OCI-LY3 (cell line): ENCODE measurements at regions not wholly inside any gene's neighbourhood (a gene's known extent, or its start where the extent isn't known, plus 50 kb on each side); places are given as distances from the start of the nearest gene placed in this dataset.

Experiments used
- H2AFZ ChIP-seq: fragments of 200-600, 300-600 bp; shearing (Covaris generic); 2 replicates; pipeline ENCODE4 v1.6.0; 2014; ENCODE audit warnings: antibody characterized with exemption, low read depth, low read length
- H3K27ac ChIP-seq: fragments of 200-600, 300-600 bp; sonication (generic); 2 replicates; pipeline ENCODE4 v1.5.1; 2014; ENCODE audit warnings: mild to moderate bottlenecking, low read length, moderate library complexity, mixed read lengths
- H3K27me3 ChIP-seq: fragments of 200-600, 300-600 bp; sonication (generic); 2 replicates; pipeline ENCODE4 v1.6.1; 2014; ENCODE audit warnings: low read depth, low read length, mixed read lengths
- H3K36me3 ChIP-seq: fragments of 200-600, 300-600 bp; sonication (generic); replicated peaks from 2 replicates; pipeline ENCODE3; 2014; ENCODE audit warnings: low read depth, low read length, mixed read lengths
- H3K4me1 ChIP-seq: fragments of 300-600, 200-600 bp; sonication (generic); 2 replicates; pipeline ENCODE4 v1.6.1; 2014; ENCODE audit warnings: low read length, mixed read lengths
- H3K4me2 ChIP-seq: fragments of 200-600, 300-600 bp; sonication (generic); 2 replicates; pipeline ENCODE4 v1.6.1; 2014; ENCODE audit warnings: low read length, mixed read lengths
- H3K4me3 ChIP-seq: fragments of 300-600, 200-600 bp; sonication (generic); 2 replicates; pipeline ENCODE4 v1.5.1; 2014; ENCODE audit warnings: antibody characterized with exemption, mild to moderate bottlenecking, low read length, moderate library complexity
- H3K79me2 ChIP-seq: fragments of 300-600, 200-600 bp; shearing (Covaris generic); 2 replicates; pipeline ENCODE4 v1.6.1; 2014; ENCODE audit warnings: mild to moderate bottlenecking, low read length, mixed read lengths
- H3K9ac ChIP-seq: fragments of 300-600, 200-600 bp; shearing (Covaris generic); 2 replicates; pipeline ENCODE4 v1.6.0; 2014; ENCODE audit warnings: mild to moderate bottlenecking, low read length, moderate library complexity
- H3K9me3 ChIP-seq: fragments of 200-600, 300-600 bp; shearing (Covaris generic); 2 replicates; pipeline ENCODE4 v1.6.1; 2014; ENCODE audit warnings: low read length, mixed read lengths; ENCODE audit not compliant: insufficient read depth
- H4K20me1 ChIP-seq: fragments of 200-600, 300-600 bp; sonication (generic); 2 replicates; pipeline ENCODE4 v1.6.1; 2016; ENCODE audit warnings: low read length, mixed read lengths; ENCODE audit not compliant: insufficient read depth
- CTCF ChIP-seq: fragments of 200-600, 300-600 bp; sonication (generic); IDR thresholded peaks from 2 replicates; pipeline ENCODE4 v1.5.1; 2014; ENCODE audit warnings: antibody characterized with exemption, low read length, low read depth
- EZH2phosphoT487 ChIP-seq: fragments of 200-600 bp; shearing (Covaris generic); IDR thresholded peaks from 2 replicates; pipeline ENCODE4 v1.6.1; 2018; ENCODE audit warnings: antibody characterized with exemption, mixed run types, low read depth

GRCh38 chr1:239262538-239262937 is 123.8 kb upstream of the CHRM3 start:
- no peaks in the 10 kb centered on the region for H3K9me3 ChIP-seq
- no peaks in the 10 kb centered on the region for H3K27me3 ChIP-seq
- H3K4me3 ChIP-seq, result no peak overlapping the region
- H2AFZ ChIP-seq, result no peak overlapping the region
- no peak overlapping the region for H3K27ac ChIP-seq
- H3K36me3 ChIP-seq, result no peaks in the 10 kb centered on the region
- TF ChIP-seq CTCF (no peak), EZH2phosphoT487 (no peak)
- H3K9ac ChIP-seq, result no peak overlapping the region
- H3K4me1 ChIP-seq, result no peaks in the 10 kb centered on the region
- H3K4me2 ChIP-seq, result no peak overlapping the region
- H3K79me2 ChIP-seq, result no peaks in the 10 kb centered on the region
- no peaks in the 10 kb centered on the region for H4K20me1 ChIP-seq

GRCh38 chr1:239261521-239261920 is 124.8 kb upstream of the CHRM3 start:
- Histone ChIP-seq H3K79me2 (no peaks in the 10 kb centered on the region), H3K27me3 (no peaks in the 10 kb centered on the region), H3K36me3 (no peaks in the 10 kb centered on the region), H4K20me1 (no peaks in the 10 kb centered on the region), H3K4me3 (no peak overlapping the region), H3K9me3 (no peaks in the 10 kb centered on the region), H3K27ac (no peak overlapping the region), H2AFZ (no peak overlapping the region), H3K4me2 (no peak overlapping the region), H3K9ac (no peak overlapping the region), H3K4me1 (no peaks in the 10 kb centered on the region)
- TF ChIP-seq CTCF, result no peak
- no peak for TF ChIP-seq EZH2phosphoT487

GRCh38 chr1:239260842-239261241 is 125.5 kb upstream of the CHRM3 start:
- H3K9me3 ChIP-seq, result no peaks in the 10 kb centered on the region
- H3K27ac ChIP-seq, result no peak overlapping the region
- H3K27me3 ChIP-seq, result no peaks in the 10 kb centered on the region
- no peak overlapping the region for H3K9ac ChIP-seq
- no peak overlapping the region for H3K4me2 ChIP-seq
- H3K79me2 ChIP-seq, result no peaks in the 10 kb centered on the region
- H4K20me1 ChIP-seq, result no peaks in the 10 kb centered on the region
- H3K4me3 ChIP-seq, result no peak overlapping the region
- H3K36me3 ChIP-seq, result no peaks in the 10 kb centered on the region
- H3K4me1 ChIP-seq, result no peaks in the 10 kb centered on the region
- TF ChIP-seq EZH2phosphoT487, result no peak
- no peak for TF ChIP-seq CTCF
- H2AFZ ChIP-seq, result no peak overlapping the region

- Histone ChIP-seq H3K27ac (no peak overlapping the region), H3K4me1 (peaks cover under 1% of the 10 kb centered on the region; the same call in 1 of the 2 replicates), H3K9ac (no peak overlapping the region), H3K4me3 (no peak overlapping the region), H3K79me2 (no peaks in the 10 kb centered on the region), H3K27me3 (no peaks in the 10 kb centered on the region), H3K36me3 (no peaks in the 10 kb centered on the region), H4K20me1 (no peaks in the 10 kb centered on the region), H3K4me2 (no peak overlapping the region), H2AFZ (no peak overlapping the region), H3K9me3 (no peaks in the 10 kb centered on the region)
- no peak for TF ChIP-seq EZH2phosphoT487
- TF ChIP-seq CTCF, result no peak
Measured at GRCh38 chr1:239255628-239256160, 130.7 kb upstream of the CHRM3 start.
